ENCODE measurements at regions not wholly inside any gene's neighbourhood (a gene's known extent, or its start where the extent isn't known, plus 50 kb on each side); places are given as distances from the start of the nearest gene placed in this dataset.

- no peak for TF ChIP-seq CTCF (IDR thresholded peaks at IDR 0.05; ENCODE audit: insufficient read depth, low read depth, low read length, missing control alignments)
- DNase-seq (ENCODE audit: low read depth), result no peak
- no peak overlapping the region for H3K4me3 ChIP-seq (ENCODE audit: low read length)
These were observed 203.2 kb downstream of the ANKRD60 start for GRCh38 chr20:58025233-58025632.

GRCh38 chr20:58024241-58024721, 204.2 kb downstream of the ANKRD60 start:
- no peak overlapping the region for H3K4me3 ChIP-seq (ENCODE audit: low read length)
- no peak for DNase-seq (ENCODE audit: low read depth)
- no peak for TF ChIP-seq CTCF (IDR thresholded peaks at IDR 0.05; ENCODE audit: insufficient read depth, low read depth, low read length, missing control alignments)

GRCh38 chr20:58023781-58024180, 204.7 kb downstream of the ANKRD60 start:
- no peak for TF ChIP-seq CTCF (IDR thresholded peaks at IDR 0.05; ENCODE audit: insufficient read depth, low read depth, low read length, missing control alignments)
- no peak for DNase-seq (ENCODE audit: low read depth)
- no peak overlapping the region for H3K4me3 ChIP-seq (ENCODE audit: low read length)

GRCh38 chr20:58023346-58023745, 205.1 kb downstream of the ANKRD60 start:
- H3K4me3 ChIP-seq (ENCODE audit: low read length), result no peak overlapping the region
- no peak for TF ChIP-seq CTCF (IDR thresholded peaks at IDR 0.05; ENCODE audit: insufficient read depth, low read depth, low read length, missing control alignments)
- no peak for DNase-seq (ENCODE audit: low read depth)

- H3K4me3 ChIP-seq (ENCODE audit: low read length), result no peak overlapping the region
- DNase-seq (ENCODE audit: low read depth), result no peak
- TF ChIP-seq CTCF (IDR thresholded peaks at IDR 0.05; ENCODE audit: insufficient read depth, low read depth, low read length, missing control alignments), result no peak
These were observed 205.7 kb downstream of the ANKRD60 start for GRCh38 chr20:58022711-58023110.

- TF ChIP-seq CTCF (IDR thresholded peaks at IDR 0.05; ENCODE audit: insufficient read depth, low read depth, low read length, missing control alignments), result no peak
- DNase-seq (ENCODE audit: low read depth), result no peak
- H3K4me3 ChIP-seq (ENCODE audit: low read length), result no peak overlapping the region
These were observed 207.0 kb downstream of the ANKRD60 start for GRCh38 chr20:58021481-58021880.

- H3K4me3 ChIP-seq (ENCODE audit: low read length), result no peak overlapping the region
- no peak for DNase-seq (ENCODE audit: low read depth)
- no peak for TF ChIP-seq CTCF (IDR thresholded peaks at IDR 0.05; ENCODE audit: insufficient read depth, low read depth, low read length, missing control alignments)
These were observed 207.6 kb downstream of the ANKRD60 start for GRCh38 chr20:58020656-58021454.
